H9 (cell line): ENCODE measurements at regions not wholly inside any gene's neighbourhood (a gene's known extent, or its start where the extent isn't known, plus 50 kb on each side); places are given as distances from the start of the nearest gene placed in this dataset.

ENCODE experiments used
- DNase-seq: peaks from one replicate; pipeline ENCODE4 v3.0.0-alpha.2; 2017
- H2AFZ ChIP-seq: one replicate; pipeline ENCODE4 v1.6.1; 2013; ENCODE audit warnings: mild to moderate bottlenecking, low read length, control low read depth, moderate library complexity
- H2AK5ac ChIP-seq: 2 replicates; pipeline ENCODE4 v1.6.1; 2013; ENCODE audit warnings: low read length, control low read depth, mixed read lengths; ENCODE audit not compliant: insufficient read length
- H2BK120ac ChIP-seq: one replicate; pipeline ENCODE4 v1.6.1; 2013; ENCODE audit warnings: low read depth, mild to moderate bottlenecking, low read length, control low read depth, inconsistent platforms; ENCODE audit not compliant: poor library complexity, severe bottlenecking
- H2BK12ac ChIP-seq: 2 replicates; pipeline ENCODE4 v1.6.1; 2013; ENCODE audit warnings: low read length, control low read depth, mixed read lengths, low read depth; ENCODE audit not compliant: insufficient read length
- H2BK15ac ChIP-seq: 2 replicates; pipeline ENCODE4 v1.6.1; 2013; ENCODE audit warnings: low read depth, low read length, control low read depth
- H2BK20ac ChIP-seq: one replicate; pipeline ENCODE4 v1.6.1; 2013; ENCODE audit warnings: low read depth, mild to moderate bottlenecking, low read length, control low read depth, inconsistent platforms; ENCODE audit not compliant: poor library complexity, severe bottlenecking
- H2BK5ac ChIP-seq: 2 replicates; pipeline ENCODE4 v1.6.1; 2013; ENCODE audit warnings: low read length, control low read depth, mixed read lengths; ENCODE audit not compliant: insufficient read length
- H3K14ac ChIP-seq: 2 replicates; pipeline ENCODE4 v1.6.1; 2013; ENCODE audit warnings: low read length, control low read depth; ENCODE audit not compliant: insufficient read depth
- H3K18ac ChIP-seq: 2 replicates; pipeline ENCODE4 v1.6.1; 2013; ENCODE audit warnings: low read depth, mild to moderate bottlenecking, mixed read lengths, low read length, control low read depth; ENCODE audit not compliant: insufficient read length
- H3K23ac ChIP-seq: 2 replicates; pipeline ENCODE4 v1.6.1; 2013; ENCODE audit warnings: low read length, control low read depth, mixed read lengths, low read depth; ENCODE audit not compliant: insufficient read length
- H3K23me2 ChIP-seq: 2 replicates; pipeline ENCODE4 v1.6.1; 2013; ENCODE audit warnings: low read depth, mild to moderate bottlenecking, mixed read lengths, low read length, control low read depth; ENCODE audit not compliant: insufficient read length, poor library complexity, severe bottlenecking
- H3K27ac ChIP-seq: 2 replicates; pipeline ENCODE4 v1.5.1; 2013; ENCODE audit warnings: low read length, control low read depth, mixed read lengths, low read depth; ENCODE audit not compliant: insufficient read length
- H3K27me3 ChIP-seq: 2 replicates; pipeline ENCODE4 v1.6.1; 2013; ENCODE audit warnings: low read length, control low read depth, inconsistent platforms; ENCODE audit not compliant: insufficient read depth
- H3K4ac ChIP-seq: 2 replicates; pipeline ENCODE4 v1.6.1; 2013; ENCODE audit warnings: low read depth, mild to moderate bottlenecking, control low read depth, inconsistent platforms, low read length, moderate library complexity
- H3K4me1 ChIP-seq: 2 replicates; pipeline ENCODE4 v1.6.1; 2013; ENCODE audit warnings: low read length, control low read depth, inconsistent platforms; ENCODE audit not compliant: insufficient read depth
- H3K4me2 ChIP-seq: 2 replicates; pipeline ENCODE4 v1.6.1; 2013; ENCODE audit warnings: low read length, control low read depth, mixed read lengths; ENCODE audit not compliant: insufficient read length, insufficient read depth
- H3K56ac ChIP-seq: 2 replicates; pipeline ENCODE4 v1.6.1; 2013; ENCODE audit warnings: low read depth, mild to moderate bottlenecking, mixed read lengths, low read length, control low read depth; ENCODE audit not compliant: insufficient read length
- H3K79me1 ChIP-seq: 2 replicates; pipeline ENCODE4 v1.6.1; 2013; ENCODE audit warnings: low read depth, mild to moderate bottlenecking, moderate library complexity, low read length, control low read depth, inconsistent platforms; ENCODE audit not compliant: insufficient read depth, poor library complexity, severe bottlenecking
- H3K79me2 ChIP-seq: 2 replicates; pipeline ENCODE4 v1.6.1; 2013; ENCODE audit warnings: low read length, control low read depth, inconsistent platforms; ENCODE audit not compliant: insufficient read depth
- H3K9ac ChIP-seq: 2 replicates; pipeline ENCODE4 v1.6.1; 2013; ENCODE audit warnings: low read length, control low read depth, mixed read lengths; ENCODE audit not compliant: insufficient read length; ENCODE audit errors: extremely low read depth
- H3K9me3 ChIP-seq: one replicate; pipeline ENCODE4 v1.6.1; 2013; ENCODE audit warnings: low read depth, low read length, inconsistent platforms; ENCODE audit not compliant: control insufficient read depth
- H3T11ph ChIP-seq: one replicate; pipeline ENCODE4 v1.6.1; 2013; ENCODE audit warnings: mild to moderate bottlenecking, low read length, control low read depth, inconsistent platforms
- H4K20me1 ChIP-seq: one replicate; pipeline ENCODE4 v1.6.1; 2013; ENCODE audit not compliant: control insufficient read depth, insufficient read length, insufficient read depth
- H4K5ac ChIP-seq: 2 replicates; pipeline ENCODE4 v1.6.1; 2013; ENCODE audit warnings: low read depth, mild to moderate bottlenecking, mixed read lengths, low read length, control low read depth; ENCODE audit not compliant: insufficient read length
- H4K8ac ChIP-seq: replicated peaks from 2 replicates; pipeline ENCODE4 v1.6.1; 2013; ENCODE audit warnings: low read length, control low read depth, mixed read lengths, low read depth; ENCODE audit not compliant: insufficient read length
- H4K91ac ChIP-seq: 2 replicates; pipeline ENCODE4 v1.6.1; 2013; ENCODE audit warnings: low read depth, mild to moderate bottlenecking, moderate library complexity, mixed read lengths, low read length, control low read depth; ENCODE audit not compliant: insufficient read length
- H3K27ac Mint-ChIP-seq, 3 experiments: 2 replicates in 2 of 3; 3 replicates in 1 of 3; pipeline ENCODE4 v1.8.0; 2020 to 2021; ENCODE audit warnings: mixed read lengths in 3 of 3, mild to moderate bottlenecking in 1 of 3, moderate library complexity in 1 of 3
- H3K27me3 Mint-ChIP-seq: 2 replicates; pipeline ENCODE4 v1.8.0; 2021; ENCODE audit warnings: low read depth, mild to moderate bottlenecking, moderate library complexity, mixed read lengths
- H3K36me3 Mint-ChIP-seq, 3 experiments: 2 replicates in 2 of 3; 3 replicates in 1 of 3; pipeline ENCODE4 v1.8.0; 2020 to 2021; ENCODE audit warnings: low read depth in 3 of 3, mixed read lengths in 3 of 3; ENCODE audit not compliant: insufficient read depth in 1 of 3
- H3K4me1 Mint-ChIP-seq, 2 experiments: 2 replicates each; pipeline ENCODE4 v1.8.0; 2020; ENCODE audit warnings: mixed read lengths in 2 of 2
- H3K4me3 Mint-ChIP-seq, 2 experiments: 2 replicates in 1 of 2; 3 replicates in 1 of 2; pipeline ENCODE4 v1.8.0; 2020 to 2021; ENCODE audit warnings: mild to moderate bottlenecking in 2 of 2, mixed read lengths in 2 of 2, moderate library complexity in 1 of 2
- H3K9me3 Mint-ChIP-seq, 2 experiments: 2 replicates in 1 of 2; 3 replicates in 1 of 2; pipeline ENCODE4 v1.8.0; 2020; ENCODE audit warnings: mild to moderate bottlenecking in 2 of 2, mixed read lengths in 2 of 2, moderate library complexity in 1 of 2
- CTCF ChIP-seq: fragments of 200-600 bp; sonication (generic); conservative IDR thresholded peaks from 3 replicates; pipeline ENCODE4 v1.8.0; 2021; ENCODE audit warnings: antibody characterized with exemption, mild to moderate bottlenecking
- WGBS: extraction: QIAGEN DNeasy Blood & Tissue Kit; methylation state at CpG from one replicate; pipeline ENCODE4 v1.1.7; 2013; ENCODE audit warnings: missing lambda C conversion rate, low lambda C conversion rate, mixed read lengths; ENCODE audit not compliant: insufficient read length; ENCODE audit errors: extremely low coverage; 5-methylcytosine and 5-hydroxymethylcytosine counted together

- WGBS, result no CpG with 5 or more reads among the region's 2 CpGs
Observed at GRCh38 chr2:114134146-114134545, 244.3 kb downstream of the ACTR3 start.

More at GRCh38 chr2:114134146-114134545, 244.3 kb downstream of the ACTR3 start:
- H3K36me3 Mint-ChIP-seq, result 0 out of 7 replicates have a peak, but pooled peaks cover 0 to 4% (median 0%) of the 10 kb centered on the region in 3 experiments
- TF ChIP-seq CTCF, result no peak
- no peak overlapping the region for H2BK12ac ChIP-seq
- H4K91ac ChIP-seq, result no peak overlapping the region
- H3T11ph ChIP-seq, result no peak overlapping the region
- no peak overlapping the region for H2AFZ ChIP-seq
- no peak overlapping the region for H3K23ac ChIP-seq
- no peaks in the 10 kb centered on the region for H3K23me2 ChIP-seq
- H2BK120ac ChIP-seq, result no peak overlapping the region
- no peak overlapping the region for H3K27ac Mint-ChIP-seq
- H3K14ac ChIP-seq, result no peak overlapping the region
- H3K4me1 Mint-ChIP-seq, result no peaks in the 10 kb centered on the region; a peak in 1 of 4 replicates
- H4K5ac ChIP-seq, result no peak overlapping the region
- H3K27me3 Mint-ChIP-seq, result no peaks in the 10 kb centered on the region
- no peak for DNase-seq
- peaks cover 4% of the 10 kb centered on the region in 2 experiments; a peak in 3 of 5 replicates for H3K9me3 Mint-ChIP-seq
- no peaks in the 10 kb centered on the region for H3K4me1 ChIP-seq
- no peak overlapping the region for H2BK15ac ChIP-seq
- no peak overlapping the region for H3K4me2 ChIP-seq
- no peaks in the 10 kb centered on the region for H3K79me2 ChIP-seq
- H2BK20ac ChIP-seq, result no peak overlapping the region
- no peak overlapping the region for H2BK5ac ChIP-seq
- H3K9ac ChIP-seq, result no peak overlapping the region
- no peaks in the 10 kb centered on the region for H3K9me3 ChIP-seq
- no peak overlapping the region for H3K4me3 Mint-ChIP-seq
- H3K27ac ChIP-seq, result no peak overlapping the region
- no peaks in the 10 kb centered on the region for H3K27me3 ChIP-seq
- H4K8ac ChIP-seq, result no peak overlapping the region
- no peak overlapping the region for H3K18ac ChIP-seq
- H2AK5ac ChIP-seq, result no peak overlapping the region
- no peaks in the 10 kb centered on the region for H4K20me1 ChIP-seq
- no peak overlapping the region for H3K56ac ChIP-seq
- H3K79me1 ChIP-seq, result no peaks in the 10 kb centered on the region
- no peak overlapping the region for H3K4ac ChIP-seq
